A172 (cell line): ENCODE measurements at regions not wholly inside any gene's neighbourhood (a gene's known extent, or its start where the extent isn't known, plus 50 kb on each side); places are given as distances from the start of the nearest gene placed in this dataset.
A peak's percentile ranks its signal among the peaks of the same experiment; 100 is the strongest.
"Not testable (repeated sequence)": the region's sequence is repeated elsewhere in the genome, so short reads cannot be mapped to it uniquely, and the experiment has no call there.

ENCODE experiments used
- DNase-seq: peaks from one replicate; pipeline ENCODE4 v3.0.0-alpha.2; 2015; ENCODE audit warnings: low spot score

DNA sequence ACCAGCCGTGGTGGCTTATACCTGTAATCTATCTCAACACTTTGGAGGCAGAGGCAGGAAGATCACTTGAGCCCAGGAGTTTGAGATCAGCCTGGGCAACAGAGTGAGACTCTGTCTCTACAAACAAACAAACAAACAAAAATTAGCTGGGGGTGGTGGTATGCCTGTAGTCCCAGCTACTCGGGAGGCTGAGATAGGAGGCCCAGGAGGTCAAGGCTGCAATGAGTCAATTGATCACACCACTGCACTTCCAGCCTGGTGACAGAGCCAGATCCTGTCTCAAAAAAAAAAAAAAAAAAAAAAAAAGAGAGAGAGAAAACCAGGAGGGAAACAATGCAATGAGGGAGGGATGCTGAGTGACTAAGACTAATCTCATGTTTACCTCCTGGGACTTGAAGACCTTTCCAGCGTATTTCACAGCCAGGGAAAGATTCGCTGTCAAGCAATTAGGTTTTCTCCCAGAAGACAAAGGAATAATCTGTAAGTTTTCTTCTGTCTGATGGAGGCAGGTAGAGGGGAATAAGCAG, 51.1 kb upstream of the MIER3 start:
- DNase-seq = peak; percentile 13

DNA sequence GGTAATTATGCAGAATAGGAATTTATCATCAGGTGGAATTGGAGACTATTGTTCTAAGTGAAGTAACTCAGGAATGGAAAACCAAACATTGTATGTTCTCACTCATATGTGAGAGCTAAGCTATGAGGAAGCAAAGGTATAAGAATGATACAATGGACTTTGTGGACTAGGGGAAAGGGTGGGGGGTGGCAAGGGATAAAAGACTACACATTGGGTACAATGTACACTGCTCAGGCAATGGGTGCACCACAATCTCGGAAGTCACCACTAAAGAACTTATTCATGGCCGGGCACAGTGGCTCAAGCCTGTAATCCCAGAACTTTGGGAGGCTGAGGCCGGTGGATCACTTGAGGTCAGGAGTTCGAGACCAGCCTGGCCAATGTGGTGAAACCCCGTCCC, 51.6 kb upstream of the MIER3 start:
- DNase-seq = not testable (repeated sequence)

DNA sequence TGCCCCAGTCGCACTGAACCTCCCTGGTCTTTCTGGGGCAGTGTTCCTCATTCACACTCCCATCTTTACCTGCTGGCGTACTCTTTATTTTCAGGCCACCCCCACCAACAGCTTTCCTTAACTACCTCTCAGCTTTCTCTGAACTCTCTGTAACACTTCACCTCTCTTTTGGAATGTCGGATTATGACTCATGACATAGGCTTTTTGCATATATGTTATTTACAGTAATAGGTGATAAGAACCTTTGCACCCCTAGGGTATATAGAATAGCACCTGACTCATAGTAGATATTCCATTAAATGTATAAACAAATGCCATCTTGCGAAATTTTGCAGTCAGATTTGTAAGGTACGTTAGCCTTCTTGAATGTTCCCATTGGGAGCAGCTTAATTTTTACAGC, 52.9 kb upstream of the MIER3 start:
- no peak for DNase-seq

DNA sequence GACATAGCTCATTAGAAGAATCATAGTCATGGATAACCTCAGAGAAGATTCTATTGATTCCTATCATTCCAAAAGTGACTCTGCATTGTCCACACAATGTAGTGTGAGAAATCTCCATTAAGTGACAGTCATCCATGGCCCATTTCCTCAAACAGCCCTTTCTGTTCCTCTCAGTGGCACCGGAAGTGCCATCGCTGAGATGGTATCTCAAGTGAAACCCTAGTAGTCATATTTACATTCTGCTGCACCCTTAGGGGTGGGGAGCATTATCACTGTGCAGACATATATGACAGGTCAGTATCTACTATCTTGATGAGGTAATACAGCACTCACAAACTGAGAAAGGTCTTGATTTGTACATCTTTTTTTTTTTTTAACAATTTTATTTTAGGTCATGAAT, 55.4 kb upstream of the MIER3 start:
- no peak for DNase-seq

DNA sequence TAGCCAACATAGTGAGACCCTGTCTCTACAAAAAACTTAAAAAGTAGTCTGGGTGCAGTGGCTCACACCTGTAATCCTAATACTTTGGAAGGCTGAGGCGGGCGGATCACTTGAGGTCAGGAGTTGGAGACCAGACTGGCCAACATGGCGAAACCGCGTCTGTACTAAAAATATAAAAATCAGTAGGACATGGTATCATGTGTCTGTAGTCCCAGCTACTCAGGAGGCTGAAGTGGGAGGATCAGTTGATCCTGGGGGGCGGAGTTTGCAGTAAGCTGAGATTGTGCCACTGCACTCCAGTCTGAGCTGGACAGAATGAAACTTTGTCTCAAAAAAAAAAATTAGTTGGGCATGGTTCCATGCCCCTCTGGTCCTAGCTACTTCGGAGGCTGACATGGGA, 57.9 kb upstream of the MIER3 start:
- no peak for DNase-seq

DNA sequence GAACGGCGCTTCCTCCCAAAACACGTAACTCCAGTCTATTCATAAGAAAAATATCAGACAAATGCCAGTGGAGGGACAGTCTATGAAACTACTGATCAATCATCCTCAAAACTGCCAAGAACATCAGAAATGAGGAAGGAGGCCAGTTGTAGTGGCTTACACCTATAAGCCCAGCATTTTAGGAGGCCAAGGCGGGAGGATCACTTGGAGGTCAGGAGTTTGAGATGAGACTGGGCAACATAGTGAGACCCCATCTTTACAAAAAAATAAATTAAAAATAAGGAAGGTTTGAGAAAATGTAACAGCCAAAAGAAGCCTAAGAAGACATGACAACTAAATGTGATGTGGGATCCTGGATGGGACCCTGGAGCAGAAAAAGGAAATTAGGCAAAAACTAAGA, 58.9 kb upstream of the MIER3 start:
- DNase-seq = no peak

DNA sequence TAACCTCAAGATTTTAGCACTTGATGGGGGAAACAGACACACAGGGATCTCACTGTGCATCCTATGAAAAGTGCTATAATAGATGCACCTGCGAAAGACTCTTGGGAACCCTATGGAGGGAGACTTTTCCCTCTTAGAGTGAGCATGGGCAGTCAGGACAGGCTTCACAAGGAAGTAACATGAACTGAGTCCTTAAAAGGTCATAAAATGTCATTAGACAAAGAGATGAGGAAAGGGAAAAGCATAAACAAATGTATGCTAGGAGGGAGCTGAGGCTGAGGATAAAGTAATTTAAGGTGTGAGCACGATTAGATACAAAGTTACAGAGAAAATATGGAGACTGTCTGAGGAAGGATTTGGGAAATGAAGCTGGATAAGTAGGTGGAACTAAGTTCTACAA, 60.6 kb upstream of the MIER3 start:
- DNase-seq = no peak

DNA sequence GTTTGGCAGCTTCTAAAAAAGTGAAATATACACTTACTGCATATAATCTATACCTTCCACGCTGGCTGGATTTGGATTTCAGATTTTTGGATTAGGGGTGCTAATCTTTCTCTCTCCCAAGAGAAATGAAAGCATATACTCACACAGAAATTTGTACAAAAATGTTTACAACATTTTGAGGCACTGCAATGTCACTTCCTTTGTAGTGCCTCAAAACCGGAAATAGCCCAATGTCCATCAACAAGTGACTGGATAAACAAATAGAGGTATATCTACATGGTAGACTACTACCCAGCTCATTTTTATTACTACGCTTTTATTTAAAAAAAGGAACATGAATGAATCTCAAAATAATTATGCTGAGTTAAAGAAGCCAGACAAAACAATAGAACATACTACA, 74.0 kb upstream of the MIER3 start:
- DNase-seq = no peak

DNA sequence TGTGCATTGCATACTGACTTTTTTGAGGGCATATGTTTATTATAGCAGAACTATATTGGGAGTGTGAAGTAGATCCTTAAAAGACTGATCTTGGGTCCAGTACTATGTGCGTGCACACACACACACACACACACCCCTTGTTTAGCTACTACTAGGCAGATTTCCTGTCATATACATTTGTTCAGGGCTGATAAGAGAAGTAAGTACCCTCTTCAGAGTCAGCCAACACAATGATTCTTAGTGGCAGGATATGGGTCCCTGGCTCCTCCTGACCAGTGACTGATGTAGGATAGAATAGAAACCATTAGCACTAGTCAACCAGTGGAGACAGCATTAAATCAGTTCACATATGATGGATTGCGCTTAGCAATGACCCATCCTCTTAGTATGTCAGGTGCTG, 76.2 kb upstream of the MIER3 start:
- DNase-seq = no peak

DNA sequence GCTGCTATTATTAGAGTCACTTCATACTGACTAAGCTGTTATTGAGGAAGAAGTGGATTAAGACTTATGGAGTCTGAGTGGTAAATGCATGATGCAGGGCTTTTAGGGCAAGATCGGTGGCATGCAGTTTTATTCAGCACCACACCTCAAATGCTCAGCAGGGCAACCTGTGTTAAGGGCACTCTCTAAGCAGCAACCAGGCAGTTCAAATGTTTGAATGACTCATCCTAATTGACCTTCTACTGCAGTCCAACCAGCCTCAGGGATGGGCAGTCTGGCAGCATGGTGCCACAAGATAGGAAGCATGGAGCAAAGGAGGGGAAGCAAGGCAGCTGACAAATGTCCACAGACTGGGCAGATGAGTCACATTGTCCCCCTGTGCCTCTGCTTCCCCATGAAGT, 80.2 kb upstream of the MIER3 start:
- DNase-seq = peak; percentile 47

DNA sequence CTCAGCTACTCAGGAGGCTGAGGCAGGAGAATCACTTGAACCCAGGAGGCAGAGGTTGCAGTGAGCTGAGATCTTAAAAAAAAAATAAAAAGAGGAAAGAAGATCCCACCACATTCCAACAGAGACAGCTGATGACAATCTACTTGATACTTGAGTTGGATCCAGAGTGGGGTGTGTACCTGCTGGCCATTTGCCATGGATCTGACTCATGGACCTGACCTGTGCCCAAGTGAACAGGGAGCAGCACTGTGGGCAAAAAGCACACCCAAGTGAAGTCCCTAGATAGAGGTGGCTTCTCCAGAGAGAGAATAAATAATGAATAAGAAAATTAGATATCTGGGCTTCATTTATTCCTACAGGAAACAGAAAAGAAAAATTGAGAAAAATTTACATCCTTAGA, 81.2 kb upstream of the MIER3 start:
- DNase-seq = peak; percentile 22

DNA sequence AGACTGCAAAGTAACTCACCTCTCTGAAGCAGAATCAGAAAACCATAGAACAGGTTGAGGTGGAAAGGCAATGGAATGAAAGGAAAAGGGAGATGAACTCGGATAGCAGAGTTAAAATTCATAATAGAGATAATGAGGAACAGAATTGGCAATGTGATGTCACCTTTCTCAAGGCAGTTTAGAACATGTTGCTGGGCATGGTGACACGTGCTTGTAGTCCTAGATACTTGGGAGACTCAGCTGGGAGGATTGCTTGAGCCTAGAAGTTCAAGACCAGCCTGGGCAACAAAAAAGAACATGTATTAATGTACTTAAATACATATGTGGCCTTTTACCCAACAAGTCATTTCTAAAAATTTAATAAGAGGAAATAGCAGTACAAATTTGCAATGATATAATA, 81.6 kb upstream of the MIER3 start:
- DNase-seq = no peak

DNA sequence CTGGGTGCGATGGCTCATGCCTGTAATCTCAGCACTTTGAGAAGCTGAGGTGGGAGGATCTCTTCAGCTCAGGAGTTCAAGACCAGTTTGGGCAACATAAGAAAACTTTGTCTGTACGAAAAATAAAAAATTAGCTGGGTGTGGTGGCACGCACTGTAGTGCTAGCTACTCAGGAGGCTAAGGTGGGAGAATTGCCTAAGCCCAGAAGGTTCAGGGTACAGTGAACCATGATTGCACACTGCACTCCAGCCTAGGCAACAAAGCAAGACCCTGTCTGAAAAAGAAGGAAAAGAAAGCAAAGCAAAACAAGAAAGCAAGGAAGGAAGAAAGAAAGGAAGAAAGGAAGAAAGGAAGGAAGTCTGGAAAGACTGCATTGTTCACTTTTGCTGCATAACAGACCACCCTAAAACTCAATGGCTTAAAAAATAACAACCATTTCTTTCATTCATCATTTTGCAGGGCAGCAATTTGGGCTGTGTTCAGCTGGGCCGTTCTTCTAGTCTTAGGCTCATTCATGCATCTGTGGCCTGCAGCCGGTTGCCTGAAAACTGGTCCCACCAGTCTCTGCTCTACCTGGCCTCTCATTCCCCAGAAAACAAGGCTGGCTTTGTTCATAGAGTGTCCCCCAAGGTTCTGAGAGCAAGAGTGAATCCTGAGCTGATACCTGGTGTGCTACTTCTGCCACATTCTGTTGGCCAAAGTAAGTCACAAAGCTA, 82.4 kb upstream of the MIER3 start:
- DNase-seq = no peak

DNA sequence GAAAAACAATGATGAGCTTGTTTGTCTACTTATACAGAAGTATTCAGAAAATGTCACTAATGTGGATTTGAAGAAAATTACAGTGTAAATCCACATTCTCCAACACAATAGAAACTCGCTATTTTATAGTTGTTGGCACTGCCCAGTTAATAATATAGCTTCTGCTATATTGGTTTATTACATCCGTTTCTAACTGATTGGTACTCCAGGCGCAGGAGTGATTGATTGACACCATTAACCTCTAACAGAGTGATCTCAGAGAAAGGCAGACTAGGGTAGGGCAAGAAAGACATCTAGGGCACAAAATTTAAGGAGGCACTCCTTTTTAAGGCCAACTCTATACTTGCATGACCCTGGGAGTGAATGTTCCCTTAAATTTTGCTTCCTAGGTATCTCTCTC, 84.0 kb upstream of the MIER3 start:
- DNase-seq = no peak

DNA sequence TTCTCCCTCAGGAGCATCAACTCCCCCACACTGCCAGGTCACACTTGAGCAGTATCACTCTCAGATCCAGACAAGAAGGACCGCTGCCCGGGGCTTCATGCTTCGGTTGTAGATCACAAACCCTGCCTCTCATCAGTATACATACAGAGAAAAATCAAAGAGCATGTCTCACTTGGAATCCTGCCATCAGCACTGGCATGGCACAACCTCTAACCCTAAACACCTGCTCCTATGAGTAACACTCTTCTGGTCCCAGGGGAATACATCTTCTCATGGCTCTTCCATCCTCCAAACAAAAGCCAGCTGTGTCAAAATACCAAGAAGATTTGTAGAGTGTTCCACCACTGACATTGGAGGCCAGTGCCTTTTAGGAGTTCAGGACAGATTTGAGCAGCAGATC, 84.8 kb upstream of the MIER3 start:
- no peak for DNase-seq

DNA sequence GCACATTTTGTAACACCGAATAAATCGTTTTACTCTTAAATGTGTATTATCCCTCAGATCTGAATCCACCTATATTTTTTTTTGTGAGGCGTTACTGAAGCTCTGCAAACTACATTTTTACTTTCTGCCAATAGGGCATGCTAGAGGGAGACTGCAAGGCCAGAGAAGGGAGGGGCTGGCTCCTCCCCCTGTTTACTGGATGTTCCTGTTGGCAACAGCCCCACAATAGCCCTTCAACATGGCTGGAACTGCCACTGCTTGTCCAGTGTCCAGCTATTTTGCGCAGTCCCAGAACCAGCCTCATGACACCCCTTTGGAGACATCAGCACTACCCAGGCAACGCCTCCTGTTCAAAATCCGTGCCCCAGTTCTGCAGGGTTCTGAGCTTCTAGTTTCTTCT, 85.4 kb upstream of the MIER3 start:
- DNase-seq = peak; percentile 33

DNA sequence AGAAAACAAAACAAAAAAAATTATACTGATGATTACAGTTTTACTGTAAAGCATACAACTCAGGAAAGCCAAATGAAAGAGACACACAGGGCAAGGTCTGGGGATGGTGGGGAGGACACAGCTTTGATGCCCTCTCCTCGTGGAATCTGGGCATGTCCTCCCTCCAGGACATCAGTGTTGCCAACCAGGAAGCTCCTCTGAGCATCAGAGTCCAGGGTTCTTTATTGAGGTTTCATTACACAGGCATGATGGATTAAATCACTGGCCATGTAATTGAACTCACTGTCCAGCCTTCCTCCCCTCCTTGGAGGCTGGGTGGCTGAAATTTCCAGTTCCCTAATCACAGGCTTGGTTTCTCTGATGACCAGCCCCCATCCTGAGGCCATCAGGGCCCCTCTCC, 89.6 kb upstream of the MIER3 start:
- DNase-seq = no peak

DNA sequence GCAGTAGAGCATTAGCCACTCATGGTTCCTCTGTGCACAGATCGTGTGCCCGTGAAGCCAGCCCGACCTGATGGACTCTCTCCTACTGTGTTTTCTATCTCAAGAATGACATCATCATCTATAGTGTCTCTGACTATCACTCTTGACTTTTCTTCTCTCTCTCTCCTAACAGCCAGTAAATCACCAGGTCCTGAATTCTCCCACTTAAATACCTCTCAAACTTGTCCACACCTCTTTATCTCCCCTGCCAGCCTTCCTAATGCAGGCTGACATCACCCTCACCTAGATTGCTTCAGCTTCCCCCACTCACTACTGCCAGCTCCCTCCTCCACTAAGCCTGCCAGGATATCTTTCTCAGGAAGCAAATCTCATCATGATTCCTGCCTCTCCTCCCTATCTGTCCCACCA, 90.6 kb upstream of the MIER3 start:
- no peak for DNase-seq

DNA sequence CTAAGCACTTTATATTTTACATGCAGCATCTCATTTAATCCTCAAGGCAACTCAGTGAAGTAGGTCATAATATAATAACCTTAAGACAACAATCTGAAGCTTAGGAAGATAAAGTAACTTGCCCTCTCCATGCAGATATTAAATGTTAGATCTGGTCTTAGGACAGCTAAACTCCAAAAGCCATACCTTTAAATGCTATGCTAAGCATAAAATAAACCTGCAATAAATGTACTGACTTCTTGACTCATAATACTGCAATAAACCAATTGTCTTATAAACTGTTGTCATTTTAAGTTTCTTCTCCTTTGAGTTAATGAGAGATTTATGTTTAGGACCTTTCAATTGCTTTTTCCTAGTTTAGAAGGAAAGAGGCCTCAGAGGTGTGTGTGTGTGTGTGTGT, 102.2 kb upstream of the MIER3 start:
- DNase-seq = no peak

DNA sequence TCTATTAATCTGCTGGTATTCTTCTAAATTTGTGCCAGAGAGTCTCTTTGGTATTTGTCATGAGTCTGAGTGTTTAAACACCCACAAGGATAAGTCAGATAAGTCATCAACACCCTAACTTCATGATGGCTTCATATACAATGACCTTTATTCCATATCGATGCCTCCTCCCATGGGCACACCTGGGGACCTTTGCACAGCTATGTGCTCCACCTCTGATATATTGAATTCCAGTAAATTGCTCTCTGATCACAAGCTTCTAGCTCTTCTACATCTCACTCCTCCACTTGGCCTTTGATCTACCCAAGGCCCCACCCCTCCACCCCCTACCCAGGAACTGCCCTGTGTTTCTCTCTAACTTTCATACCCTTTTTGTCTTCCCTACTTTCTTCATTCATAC, 102.7 kb upstream of the MIER3 start:
- DNase-seq = no peak

DNA sequence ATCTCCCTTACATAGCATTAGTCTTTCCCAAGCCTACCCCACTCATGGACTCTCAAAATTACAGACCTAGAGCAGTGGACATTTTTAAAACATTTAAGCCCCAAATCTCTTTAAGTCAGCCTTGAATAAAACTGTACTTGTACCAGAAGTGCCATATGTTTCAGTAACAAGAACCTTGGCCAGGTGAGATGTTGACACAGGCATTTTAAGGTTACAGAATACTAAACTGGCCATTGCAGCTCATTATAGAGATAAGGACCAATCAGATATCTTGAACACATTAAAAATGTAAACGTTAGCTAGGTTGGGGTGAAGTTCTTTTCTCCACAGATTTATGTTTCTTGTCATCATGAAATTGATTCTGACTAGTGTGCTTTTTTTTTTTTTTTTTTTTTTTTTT, 103.8 kb upstream of the MIER3 start:
- DNase-seq = no peak

DNA sequence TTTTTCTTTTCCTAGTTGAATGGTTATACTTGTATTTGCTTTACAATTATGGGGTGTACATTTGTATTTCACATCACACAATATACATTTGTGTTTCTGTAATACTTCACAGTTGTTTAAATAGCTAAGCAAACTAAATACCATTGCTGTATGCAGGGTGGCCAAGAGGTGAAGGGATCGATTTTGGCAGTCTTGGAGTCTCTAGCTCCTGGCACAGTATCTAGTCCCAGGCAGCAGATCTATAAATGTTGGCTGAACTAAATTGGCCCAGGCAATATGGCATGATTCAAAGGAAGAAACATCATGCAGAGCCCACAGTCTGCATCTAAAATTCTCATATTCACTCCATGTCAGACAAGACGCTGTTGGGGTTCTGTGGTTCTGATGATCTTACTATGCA, 110.1 kb upstream of the GPBP1 start:
- DNase-seq = no peak

DNA sequence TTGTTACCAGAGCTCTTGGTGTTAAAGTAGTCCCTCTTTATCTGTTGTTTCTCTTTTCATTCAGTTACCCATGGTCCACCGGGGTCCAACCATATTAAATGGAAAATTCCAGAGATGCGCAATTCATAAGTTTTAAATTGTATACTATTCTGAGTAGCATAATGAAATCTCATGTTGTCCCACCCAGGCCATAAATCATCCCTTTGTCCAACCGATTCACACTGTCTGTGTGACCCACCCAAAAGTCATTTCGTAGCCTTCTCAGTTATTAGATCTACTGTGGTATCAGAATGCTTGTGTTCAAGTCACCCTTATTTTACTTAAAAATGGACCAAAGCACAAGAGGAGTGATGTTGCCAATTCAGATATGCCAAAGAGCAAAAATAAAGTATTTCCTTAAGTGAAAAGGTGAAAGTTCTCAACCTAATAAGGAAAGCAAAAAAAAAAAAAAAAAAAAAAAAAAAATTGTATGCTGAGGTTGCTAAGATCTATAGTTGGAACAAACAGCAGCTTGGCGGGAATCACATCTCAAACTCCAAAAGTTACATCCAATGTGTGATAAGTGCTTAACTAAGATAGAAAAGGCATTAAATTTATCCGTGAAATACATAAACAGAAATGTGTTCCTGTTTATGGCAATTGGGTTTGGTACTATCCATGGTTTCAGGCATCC, 106.8 kb upstream of the GPBP1 start:
- no peak for DNase-seq

DNA sequence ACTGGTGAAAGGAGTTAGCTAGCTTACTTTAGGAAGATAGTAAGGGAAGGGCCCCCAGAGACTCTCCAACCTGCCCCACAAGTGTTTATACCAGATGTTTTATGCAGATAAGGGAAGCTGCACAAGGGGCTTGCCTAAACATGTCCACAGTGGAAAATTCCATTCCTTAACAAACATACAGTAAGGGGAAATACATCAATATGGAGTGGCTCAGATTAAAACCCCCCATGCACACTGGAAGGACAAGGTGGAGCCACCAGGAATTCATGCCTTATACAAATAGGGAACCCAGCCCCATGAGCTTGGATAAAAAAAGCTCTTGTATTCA, 106.3 kb upstream of the GPBP1 start:
- DNase-seq = no peak
